Activated B cell treated with CpG ODN at 0.5 μM for 24 hours (primary cell): ENCODE measurements at regions not wholly inside any gene's neighbourhood (a gene's known extent, or its start where the extent isn't known, plus 50 kb on each side); places are given as distances from the start of the nearest gene placed in this dataset.

Experiments used
- ATAC-seq: fragments of 200-7000 bp; cut with Tn5 transposase; one replicate; pipeline ENCODE4 v1.10.0; 2021; ENCODE audit warnings: low read depth, mild to moderate bottlenecking, moderate library complexity
- CTCF ChIA-PET: fragments of 350-600 bp; sonication (Branson Sonifier 250); formaldehyde crosslinking; loops from one replicate; lab custom pipeline; 2021; ENCODE audit warnings: antibody characterized with exemption; lab: Charles Lee
- POLR2A ChIA-PET: fragments of 350-600 bp; sonication (Branson Sonifier 250); formaldehyde crosslinking; loops from one replicate; lab custom pipeline; 2021; ENCODE audit warnings: antibody characterized with exemption; lab: Charles Lee
- DNase-seq: peaks from one replicate; pipeline ENCODE4 v3.0.0; 2022
- H3K27ac Mint-ChIP-seq: one replicate; pipeline ENCODE4 v1.8.0; 2020; ENCODE audit warnings: mixed read lengths
- H3K27me3 Mint-ChIP-seq: one replicate; pipeline ENCODE4 v1.8.0; 2021; ENCODE audit warnings: mixed read lengths
- H3K36me3 Mint-ChIP-seq: one replicate; pipeline ENCODE4 v1.8.0; 2021; ENCODE audit warnings: low read depth, mixed read lengths
- H3K4me1 Mint-ChIP-seq: one replicate; pipeline ENCODE4 v1.8.0; 2021; ENCODE audit warnings: mixed read lengths
- H3K4me3 Mint-ChIP-seq: one replicate; pipeline ENCODE4 v1.8.0; 2020; ENCODE audit warnings: mild to moderate bottlenecking, mixed read lengths
- H3K9me3 Mint-ChIP-seq: one replicate; pipeline ENCODE4 v1.8.0; 2020; ENCODE audit warnings: mixed read lengths
- intact Hi-C: fragments of 100-400 bp; cut with micrococcal nuclease; formaldehyde crosslinking; loops from one replicate; pipeline ENCODE4 v1.15.1; 2024
- TF ChIP-seq, protein P1 (sequence below): fragments of 200-600 bp; IDR thresholded peaks from one replicate; pipeline ENCODE4 v1.8.0; 2022; ENCODE audit warnings: antibody characterized with exemption, mild to moderate bottlenecking

DNA sequence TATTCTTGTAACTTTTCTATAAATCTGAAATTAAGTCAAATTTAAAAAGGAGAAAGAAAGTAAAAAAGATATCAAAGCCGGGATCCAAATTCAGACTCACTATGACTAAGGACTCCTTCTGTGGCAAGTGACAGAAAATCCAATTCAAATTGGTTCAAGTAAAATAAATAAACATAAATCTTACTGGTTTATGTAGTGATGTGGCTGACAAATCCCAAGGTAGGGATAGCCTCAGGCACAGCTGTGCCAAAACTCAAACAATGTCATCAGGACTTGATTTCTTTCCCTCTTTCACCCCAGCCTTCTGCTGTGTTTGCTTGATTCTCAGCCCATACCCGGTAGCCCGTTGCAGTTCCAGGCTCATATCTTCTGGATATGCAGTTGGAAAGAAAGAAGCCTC is 284.6 kb downstream of the SP3 start:
- no peaks in the 10 kb centered on the region for H3K4me1 Mint-ChIP-seq
- no peak for DNase-seq
- ChIA-PET CTCF (no interaction called here), POLR2A (no interaction called here)
- intact Hi-C loops = no loop called here
- TF ChIP-seq, protein P1, sequence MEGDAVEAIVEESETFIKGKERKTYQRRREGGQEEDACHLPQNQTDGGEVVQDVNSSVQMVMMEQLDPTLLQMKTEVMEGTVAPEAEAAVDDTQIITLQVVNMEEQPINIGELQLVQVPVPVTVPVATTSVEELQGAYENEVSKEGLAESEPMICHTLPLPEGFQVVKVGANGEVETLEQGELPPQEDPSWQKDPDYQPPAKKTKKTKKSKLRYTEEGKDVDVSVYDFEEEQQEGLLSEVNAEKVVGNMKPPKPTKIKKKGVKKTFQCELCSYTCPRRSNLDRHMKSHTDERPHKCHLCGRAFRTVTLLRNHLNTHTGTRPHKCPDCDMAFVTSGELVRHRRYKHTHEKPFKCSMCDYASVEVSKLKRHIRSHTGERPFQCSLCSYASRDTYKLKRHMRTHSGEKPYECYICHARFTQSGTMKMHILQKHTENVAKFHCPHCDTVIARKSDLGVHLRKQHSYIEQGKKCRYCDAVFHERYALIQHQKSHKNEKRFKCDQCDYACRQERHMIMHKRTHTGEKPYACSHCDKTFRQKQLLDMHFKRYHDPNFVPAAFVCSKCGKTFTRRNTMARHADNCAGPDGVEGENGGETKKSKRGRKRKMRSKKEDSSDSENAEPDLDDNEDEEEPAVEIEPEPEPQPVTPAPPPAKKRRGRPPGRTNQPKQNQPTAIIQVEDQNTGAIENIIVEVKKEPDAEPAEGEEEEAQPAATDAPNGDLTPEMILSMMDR = no peak
- no peak overlapping the region for H3K4me3 Mint-ChIP-seq
- no peak overlapping the region for H3K27ac Mint-ChIP-seq
- no peaks in the 10 kb centered on the region for H3K36me3 Mint-ChIP-seq
- ATAC-seq = no peak
- H3K27me3 Mint-ChIP-seq = peaks cover 19% of the 10 kb centered on the region
- H3K9me3 Mint-ChIP-seq = peaks cover 6% of the 10 kb centered on the region

DNA sequence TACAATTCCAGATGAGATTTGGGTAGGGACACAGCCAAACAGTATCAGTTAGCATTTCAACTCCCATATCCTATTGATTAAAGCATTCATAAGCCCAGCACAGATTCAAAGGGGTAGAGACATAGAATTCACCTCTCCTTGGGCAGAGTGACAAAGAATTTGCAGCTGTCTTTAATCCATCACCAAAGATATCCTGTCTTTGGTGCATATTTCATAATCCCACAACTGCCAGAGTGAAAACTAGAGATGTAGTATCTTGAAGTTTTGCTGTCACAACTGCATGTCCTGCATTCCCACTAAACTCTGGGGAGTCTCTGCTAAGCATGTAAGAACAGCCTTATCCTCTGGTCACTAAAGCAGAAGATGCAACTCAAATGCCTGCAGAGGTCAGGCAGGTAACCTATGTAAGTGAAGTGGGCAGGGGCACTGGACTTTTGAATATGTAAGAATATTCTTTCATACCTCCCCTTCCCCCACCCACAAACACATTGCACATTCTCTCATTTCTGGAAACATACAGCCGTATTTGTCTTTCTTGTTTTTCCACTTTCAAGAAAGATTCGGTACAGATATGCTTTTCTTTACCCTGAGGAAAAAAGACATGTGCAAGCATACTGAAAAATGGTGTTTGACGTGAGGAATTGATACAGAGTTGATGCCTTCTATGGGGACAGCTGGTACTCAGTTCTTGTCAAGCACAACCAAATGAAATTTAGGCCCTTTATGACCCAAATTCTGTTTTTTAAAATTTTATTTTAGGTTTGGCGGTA is 283.1 kb downstream of the SP3 start:
- TF ChIP-seq, protein P1 = no peak
- intact Hi-C loops = no loop called here
- POLR2A ChIA-PET = no interaction called here
- H3K4me3 Mint-ChIP-seq = no peak overlapping the region
- H3K27me3 Mint-ChIP-seq = peaks cover 12% of the 10 kb centered on the region
- H3K4me1 Mint-ChIP-seq = no peaks in the 10 kb centered on the region
- no peaks in the 10 kb centered on the region for H3K36me3 Mint-ChIP-seq
- H3K27ac Mint-ChIP-seq = no peak overlapping the region
- CTCF ChIA-PET = no interaction called here
- no peak for ATAC-seq
- peaks cover 6% of the 10 kb centered on the region for H3K9me3 Mint-ChIP-seq
- DNase-seq = no peak

DNA sequence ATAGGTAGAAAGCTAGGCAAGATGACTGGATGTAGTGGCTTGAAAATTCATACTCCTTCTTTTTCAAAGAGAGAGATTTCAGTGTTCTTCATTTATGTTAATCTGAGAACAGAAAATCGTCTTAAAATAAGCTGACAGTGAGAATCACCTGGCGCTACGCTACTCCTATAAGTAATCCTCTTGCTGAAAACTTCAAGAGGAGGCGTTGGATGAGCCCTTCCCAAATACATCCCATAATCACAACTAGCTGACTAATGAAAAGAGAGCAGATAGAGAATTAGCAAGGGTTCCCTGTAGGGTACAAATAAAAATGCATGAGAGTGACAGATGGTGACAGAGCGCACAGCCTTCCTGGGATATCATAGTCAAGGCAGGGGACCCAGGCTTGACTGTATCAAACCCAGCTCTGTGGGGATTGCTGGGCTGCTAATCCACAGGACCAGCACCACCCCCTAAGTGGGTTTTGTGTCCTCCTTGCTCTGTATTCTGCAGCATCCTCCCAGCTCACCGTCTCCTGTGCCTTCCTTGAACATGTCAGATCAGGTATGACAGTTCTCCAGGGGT is 280.2 kb downstream of the SP3 start:
- no peak for ATAC-seq
- Mint-ChIP-seq H3K27me3 (peaks cover 10% of the 10 kb centered on the region), H3K9me3 (peaks cover 6% of the 10 kb centered on the region), H3K27ac (no peak overlapping the region), H3K4me1 (no peaks in the 10 kb centered on the region), H3K36me3 (no peaks in the 10 kb centered on the region), H3K4me3 (no peak overlapping the region)
- TF ChIP-seq, protein P1 = no peak
- ChIA-PET POLR2A (no interaction called here), CTCF (no interaction called here)
- intact Hi-C loops = no loop called here
- no peak for DNase-seq

DNA sequence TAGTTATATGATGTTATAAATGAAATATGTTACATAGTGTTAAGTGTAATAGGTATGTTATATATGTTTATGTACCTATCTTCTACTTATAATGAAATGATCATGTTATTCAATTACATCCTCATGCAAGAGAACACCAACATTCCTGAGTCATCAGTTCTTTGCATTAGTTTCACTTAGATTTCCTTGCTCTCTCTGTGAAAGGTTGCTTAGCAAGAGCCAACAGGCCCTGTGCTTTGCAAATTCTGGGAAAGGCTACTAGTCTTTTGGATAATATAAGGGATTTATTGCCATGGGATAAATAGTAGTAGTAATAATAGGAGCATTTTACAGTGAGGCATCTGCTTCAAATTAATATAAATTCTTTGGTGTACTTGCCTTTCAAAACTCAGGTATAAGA is 274.8 kb downstream of the SP3 start:
- Mint-ChIP-seq H3K27me3 (peaks cover 7% of the 10 kb centered on the region), H3K4me1 (no peaks in the 10 kb centered on the region), H3K36me3 (no peaks in the 10 kb centered on the region), H3K9me3 (no peaks in the 10 kb centered on the region), H3K4me3 (no peak overlapping the region), H3K27ac (no peak overlapping the region)
- TF ChIP-seq, protein P1 = no peak
- no peak for ATAC-seq
- CTCF ChIA-PET = no interaction called here
- POLR2A ChIA-PET = no interaction called here
- no peak for DNase-seq
- intact Hi-C loops = no loop called here

DNA sequence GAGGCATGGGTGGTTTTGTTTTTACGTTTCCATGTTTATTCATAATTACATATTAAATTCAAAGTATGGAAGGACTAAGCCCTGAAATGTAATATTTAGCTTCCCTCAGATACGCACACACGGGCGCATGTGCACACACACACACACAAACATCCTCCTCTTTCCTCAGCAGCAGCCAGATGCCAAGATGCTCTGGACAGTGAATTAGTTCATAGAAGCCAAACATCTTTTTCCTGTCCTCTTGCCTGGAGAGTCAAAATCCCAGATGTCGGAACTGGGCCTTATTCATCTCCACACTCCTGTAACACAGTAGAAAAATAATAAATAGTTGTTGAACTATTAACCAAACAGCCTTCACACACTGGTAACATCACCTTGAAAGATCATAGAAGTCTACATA is 273.1 kb downstream of the SP3 start:
- POLR2A ChIA-PET = no interaction called here
- Mint-ChIP-seq H3K9me3 (no peaks in the 10 kb centered on the region), H3K27ac (no peak overlapping the region), H3K4me1 (no peaks in the 10 kb centered on the region), H3K27me3 (peaks cover 7% of the 10 kb centered on the region), H3K4me3 (no peak overlapping the region), H3K36me3 (no peaks in the 10 kb centered on the region)
- CTCF ChIA-PET = no interaction called here
- ATAC-seq (no peak), DNase-seq (no peak)
- intact Hi-C loops = no loop called here
- TF ChIP-seq, protein P1 = no peak
